GM23338 (cell line): ENCODE measurements at regions not wholly inside any gene's neighbourhood (a gene's known extent, or its start where the extent isn't known, plus 50 kb on each side); places are given as distances from the start of the nearest gene placed in this dataset.

Source experiments
- ATAC-seq: fragments of 200-7000 bp; cut with Tn5 transposase; 3 replicates; pipeline ENCODE4 v1.9.1; 2020
- DNase-seq: peaks from one replicate; pipeline ENCODE4 v3.0.0-alpha.2; 2015; ENCODE audit warnings: low spot score
- H2AFZ ChIP-seq: fragments of 200-600 bp; sonication (generic); 2 replicates; pipeline ENCODE4 v1.8.0; 2016; ENCODE audit warnings: antibody characterized with exemption, mild to moderate bottlenecking, moderate library complexity
- H3F3A ChIP-seq: fragments of 200-600 bp; sonication (generic); replicated peaks from 2 replicates; pipeline ENCODE4 v1.8.0; 2017; ENCODE audit warnings: antibody characterized with exemption, mixed run types, low read depth
- H3K27ac ChIP-seq: fragments of 200-600 bp; sonication (generic); 2 replicates; pipeline ENCODE4 v1.6.1; 2016; ENCODE audit warnings: low read depth
- H3K27me3 ChIP-seq: fragments of 200-600 bp; sonication (generic); 2 replicates; pipeline ENCODE4 v1.8.0; 2016; ENCODE audit warnings: mild to moderate bottlenecking, mixed run types, moderate library complexity; ENCODE audit not compliant: insufficient read depth
- H3K36me3 ChIP-seq: fragments of 200-600 bp; sonication (generic); 2 replicates; pipeline ENCODE4 v1.8.0; 2016; ENCODE audit warnings: mild to moderate bottlenecking; ENCODE audit not compliant: insufficient read depth
- H3K4me1 ChIP-seq: fragments of 200-600 bp; sonication (generic); 2 replicates; pipeline ENCODE4 v1.8.0; 2016; ENCODE audit warnings: mild to moderate bottlenecking, moderate library complexity; ENCODE audit not compliant: insufficient read depth
- H3K4me2 ChIP-seq: fragments of 200-600 bp; sonication (generic); 2 replicates; pipeline ENCODE4 v1.7.1; 2017; ENCODE audit warnings: mixed run types
- H3K4me3 ChIP-seq: fragments of 200-600 bp; sonication (generic); 2 replicates; pipeline ENCODE4 v1.6.1; 2016; ENCODE audit warnings: mixed run types
- H3K79me2 ChIP-seq: fragments of 200-600 bp; sonication (generic); replicated peaks from 2 replicates; pipeline ENCODE4 v1.8.0; 2017; ENCODE audit warnings: mild to moderate bottlenecking; ENCODE audit not compliant: insufficient read depth
- H3K9me2 ChIP-seq: fragments of 200-600 bp; sonication (generic); 2 replicates; pipeline ENCODE4 v1.8.0; 2017; ENCODE audit not compliant: insufficient read depth
- H4K20me1 ChIP-seq: fragments of 200-600 bp; sonication (generic); replicated peaks from 2 replicates; pipeline ENCODE4 v1.8.0; 2017; ENCODE audit warnings: mild to moderate bottlenecking; ENCODE audit not compliant: insufficient read depth
- H3K27ac Mint-ChIP-seq: 2 replicates; pipeline ENCODE4 v1.8.0; 2020; ENCODE audit warnings: inconsistent platforms, mild to moderate bottlenecking, moderate library complexity, mixed read lengths
- H3K27me3 Mint-ChIP-seq: 3 replicates; pipeline ENCODE4 v1.8.0; 2022; ENCODE audit warnings: low read depth, mild to moderate bottlenecking, moderate library complexity, mixed read lengths, inconsistent platforms; ENCODE audit not compliant: insufficient read depth, poor library complexity
- H3K36me3 Mint-ChIP-seq: 3 replicates; pipeline ENCODE4 v1.8.0; 2021; ENCODE audit warnings: low read depth, mild to moderate bottlenecking, inconsistent platforms, moderate library complexity, mixed read lengths
- H3K4me1 Mint-ChIP-seq: 3 replicates; pipeline ENCODE4 v1.8.0; 2020; ENCODE audit warnings: mild to moderate bottlenecking, inconsistent platforms, mixed read lengths
- H3K4me3 Mint-ChIP-seq: 3 replicates; pipeline ENCODE4 v1.8.0; 2021; ENCODE audit warnings: moderate library complexity, mild to moderate bottlenecking, inconsistent platforms, mixed read lengths
- H3K9me3 Mint-ChIP-seq: 3 replicates; pipeline ENCODE4 v1.8.0; 2020; ENCODE audit warnings: moderate library complexity, mild to moderate bottlenecking, inconsistent platforms, mixed read lengths
- JUNB ChIP-seq: IDR thresholded peaks from one replicate; pipeline ENCODE4 v1.6.1; 2016; ENCODE audit warnings: antibody characterized with exemption; ENCODE audit not compliant: unreplicated experiment
- NANOG ChIP-seq: IDR thresholded peaks from 2 replicates; pipeline ENCODE4 v1.6.1; 2016; ENCODE audit warnings: antibody characterized with exemption, borderline replicate concordance
- STAT1 ChIP-seq: IDR thresholded peaks from one replicate; pipeline ENCODE4 v1.6.1; 2016; ENCODE audit warnings: antibody characterized with exemption; ENCODE audit not compliant: unreplicated experiment
- ZNF114 ChIP-seq: fragments of 250-450 bp; sonication (Bioruptor Pico); IDR thresholded peaks from 2 replicates; pipeline ENCODE4 v1.5.0; 2020; ENCODE audit warnings: mild to moderate bottlenecking, moderate library complexity
- ZNF331 ChIP-seq: fragments of 250-450 bp; sonication (Bioruptor Pico); IDR thresholded peaks from 2 replicates; pipeline ENCODE4 v1.5.0; 2020; ENCODE audit warnings: low read depth, mild to moderate bottlenecking, moderate library complexity
- TF ChIP-seq, protein P1 (sequence below): fragments of 250-450 bp; sonication (Bioruptor Pico); IDR thresholded peaks from 2 replicates; pipeline ENCODE4 v1.5.0; 2020; ENCODE audit warnings: mild to moderate bottlenecking, moderate library complexity
- TF ChIP-seq, protein P2 (sequence below): IDR thresholded peaks from one replicate; pipeline ENCODE4 v1.6.1; 2018; ENCODE audit warnings: antibody characterized with exemption; ENCODE audit not compliant: unreplicated experiment
- TF ChIP-seq, protein P3 (sequence below): IDR thresholded peaks from 2 replicates; pipeline ENCODE4 v1.6.1; 2016; ENCODE audit warnings: antibody characterized with exemption

DNA sequence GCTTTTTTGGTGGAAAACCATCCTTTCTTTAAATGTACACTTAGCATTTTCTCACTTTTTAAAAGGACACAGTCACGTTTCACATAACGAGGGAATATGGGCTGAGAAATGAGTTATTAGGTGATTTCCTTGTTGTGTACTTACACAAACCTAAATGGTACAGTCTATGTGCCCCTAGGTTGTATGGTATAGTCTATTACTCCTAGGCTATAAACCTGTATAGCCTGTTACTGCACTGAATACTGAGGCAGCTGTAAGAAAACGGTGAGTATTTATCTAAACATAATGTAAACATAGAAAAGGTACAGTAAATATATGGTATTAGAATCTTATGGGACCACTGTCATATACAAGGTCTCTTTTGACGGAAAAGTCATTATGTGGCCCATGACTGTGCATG lies 913.5 kb upstream of the GHITM start:
- no peak for ATAC-seq
- peaks cover 3% of the 10 kb centered on the region; the same call in 1 of the 2 replicates for H3K4me1 ChIP-seq
- H3K9me2 ChIP-seq = no peaks in the 10 kb centered on the region
- no peaks in the 10 kb centered on the region for H4K20me1 ChIP-seq
- H3K79me2 ChIP-seq = no peaks in the 10 kb centered on the region
- Mint-ChIP-seq H3K36me3 (no peaks in the 10 kb centered on the region), H3K9me3 (no peaks in the 10 kb centered on the region; the same call in 1 of the 3 replicates), H3K4me3 (no peak overlapping the region), H3K4me1 (peaks cover 15% of the 10 kb centered on the region), H3K27me3 (no peaks in the 10 kb centered on the region), H3K27ac (no peak overlapping the region)
- no peaks in the 10 kb centered on the region for H3K36me3 ChIP-seq
- H2AFZ ChIP-seq = no peak overlapping the region
- no peak overlapping the region for H3K4me2 ChIP-seq
- H3K27me3 ChIP-seq = no peaks in the 10 kb centered on the region
- no peaks in the 10 kb centered on the region for H3F3A ChIP-seq
- H3K27ac ChIP-seq = no peak overlapping the region
- TF ChIP-seq ZNF331 (no peak), JUNB (no peak), ZNF114 (CRISPR knock-in tag) (no peak), NANOG (no peak)
- H3K4me3 ChIP-seq = no peak overlapping the region
- no peak for DNase-seq

DNA sequence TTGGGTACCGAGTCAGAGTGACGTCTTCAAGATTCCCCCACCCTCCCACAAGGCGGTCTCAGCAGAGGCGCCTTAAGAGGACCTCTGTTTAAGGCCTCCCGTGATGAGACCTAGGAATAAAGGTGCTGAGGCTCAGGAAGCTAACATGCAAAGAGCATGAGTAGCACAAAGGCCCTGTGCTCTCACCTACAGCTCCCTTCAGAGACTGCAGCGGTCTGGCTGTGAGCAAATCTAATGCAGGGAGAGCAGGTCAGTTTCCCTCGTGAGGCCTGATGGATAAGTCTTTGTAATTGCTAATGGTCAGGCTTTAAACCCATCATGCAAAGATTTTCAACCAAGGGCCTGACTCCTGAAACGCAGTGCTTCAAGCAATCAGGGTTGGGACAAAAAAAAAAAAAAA lies 909.3 kb upstream of the GHITM start:
- peak overlapping the region; percentile 91; the same call in 1 of the 2 replicates for H2AFZ ChIP-seq
- peak; percentile 87 for ATAC-seq

More for the DNA sequence above, 909.3 kb upstream of the GHITM start:
- Histone ChIP-seq H3K27me3 (no peaks in the 10 kb centered on the region), H4K20me1 (no peaks in the 10 kb centered on the region), H3K27ac (no peak overlapping the region), H3K9me2 (no peaks in the 10 kb centered on the region), H3K4me2 (no peak overlapping the region), H3K4me1 (no peaks in the 10 kb centered on the region), H3F3A (no peaks in the 10 kb centered on the region), H3K79me2 (no peaks in the 10 kb centered on the region), H3K36me3 (no peaks in the 10 kb centered on the region), H3K4me3 (no peak overlapping the region)
- peak; percentile 11 for DNase-seq
- Mint-ChIP-seq H3K4me1 (0 out of 3 replicates have a peak, but pooled peaks cover 4% of the 10 kb centered on the region), H3K36me3 (no peaks in the 10 kb centered on the region), H3K27ac (no peak overlapping the region), H3K27me3 (no peaks in the 10 kb centered on the region), H3K9me3 (no peaks in the 10 kb centered on the region), H3K4me3 (no peak overlapping the region)
- TF ChIP-seq JUNB (no peak), STAT1 (no peak)
- TF ChIP-seq, protein P1, sequence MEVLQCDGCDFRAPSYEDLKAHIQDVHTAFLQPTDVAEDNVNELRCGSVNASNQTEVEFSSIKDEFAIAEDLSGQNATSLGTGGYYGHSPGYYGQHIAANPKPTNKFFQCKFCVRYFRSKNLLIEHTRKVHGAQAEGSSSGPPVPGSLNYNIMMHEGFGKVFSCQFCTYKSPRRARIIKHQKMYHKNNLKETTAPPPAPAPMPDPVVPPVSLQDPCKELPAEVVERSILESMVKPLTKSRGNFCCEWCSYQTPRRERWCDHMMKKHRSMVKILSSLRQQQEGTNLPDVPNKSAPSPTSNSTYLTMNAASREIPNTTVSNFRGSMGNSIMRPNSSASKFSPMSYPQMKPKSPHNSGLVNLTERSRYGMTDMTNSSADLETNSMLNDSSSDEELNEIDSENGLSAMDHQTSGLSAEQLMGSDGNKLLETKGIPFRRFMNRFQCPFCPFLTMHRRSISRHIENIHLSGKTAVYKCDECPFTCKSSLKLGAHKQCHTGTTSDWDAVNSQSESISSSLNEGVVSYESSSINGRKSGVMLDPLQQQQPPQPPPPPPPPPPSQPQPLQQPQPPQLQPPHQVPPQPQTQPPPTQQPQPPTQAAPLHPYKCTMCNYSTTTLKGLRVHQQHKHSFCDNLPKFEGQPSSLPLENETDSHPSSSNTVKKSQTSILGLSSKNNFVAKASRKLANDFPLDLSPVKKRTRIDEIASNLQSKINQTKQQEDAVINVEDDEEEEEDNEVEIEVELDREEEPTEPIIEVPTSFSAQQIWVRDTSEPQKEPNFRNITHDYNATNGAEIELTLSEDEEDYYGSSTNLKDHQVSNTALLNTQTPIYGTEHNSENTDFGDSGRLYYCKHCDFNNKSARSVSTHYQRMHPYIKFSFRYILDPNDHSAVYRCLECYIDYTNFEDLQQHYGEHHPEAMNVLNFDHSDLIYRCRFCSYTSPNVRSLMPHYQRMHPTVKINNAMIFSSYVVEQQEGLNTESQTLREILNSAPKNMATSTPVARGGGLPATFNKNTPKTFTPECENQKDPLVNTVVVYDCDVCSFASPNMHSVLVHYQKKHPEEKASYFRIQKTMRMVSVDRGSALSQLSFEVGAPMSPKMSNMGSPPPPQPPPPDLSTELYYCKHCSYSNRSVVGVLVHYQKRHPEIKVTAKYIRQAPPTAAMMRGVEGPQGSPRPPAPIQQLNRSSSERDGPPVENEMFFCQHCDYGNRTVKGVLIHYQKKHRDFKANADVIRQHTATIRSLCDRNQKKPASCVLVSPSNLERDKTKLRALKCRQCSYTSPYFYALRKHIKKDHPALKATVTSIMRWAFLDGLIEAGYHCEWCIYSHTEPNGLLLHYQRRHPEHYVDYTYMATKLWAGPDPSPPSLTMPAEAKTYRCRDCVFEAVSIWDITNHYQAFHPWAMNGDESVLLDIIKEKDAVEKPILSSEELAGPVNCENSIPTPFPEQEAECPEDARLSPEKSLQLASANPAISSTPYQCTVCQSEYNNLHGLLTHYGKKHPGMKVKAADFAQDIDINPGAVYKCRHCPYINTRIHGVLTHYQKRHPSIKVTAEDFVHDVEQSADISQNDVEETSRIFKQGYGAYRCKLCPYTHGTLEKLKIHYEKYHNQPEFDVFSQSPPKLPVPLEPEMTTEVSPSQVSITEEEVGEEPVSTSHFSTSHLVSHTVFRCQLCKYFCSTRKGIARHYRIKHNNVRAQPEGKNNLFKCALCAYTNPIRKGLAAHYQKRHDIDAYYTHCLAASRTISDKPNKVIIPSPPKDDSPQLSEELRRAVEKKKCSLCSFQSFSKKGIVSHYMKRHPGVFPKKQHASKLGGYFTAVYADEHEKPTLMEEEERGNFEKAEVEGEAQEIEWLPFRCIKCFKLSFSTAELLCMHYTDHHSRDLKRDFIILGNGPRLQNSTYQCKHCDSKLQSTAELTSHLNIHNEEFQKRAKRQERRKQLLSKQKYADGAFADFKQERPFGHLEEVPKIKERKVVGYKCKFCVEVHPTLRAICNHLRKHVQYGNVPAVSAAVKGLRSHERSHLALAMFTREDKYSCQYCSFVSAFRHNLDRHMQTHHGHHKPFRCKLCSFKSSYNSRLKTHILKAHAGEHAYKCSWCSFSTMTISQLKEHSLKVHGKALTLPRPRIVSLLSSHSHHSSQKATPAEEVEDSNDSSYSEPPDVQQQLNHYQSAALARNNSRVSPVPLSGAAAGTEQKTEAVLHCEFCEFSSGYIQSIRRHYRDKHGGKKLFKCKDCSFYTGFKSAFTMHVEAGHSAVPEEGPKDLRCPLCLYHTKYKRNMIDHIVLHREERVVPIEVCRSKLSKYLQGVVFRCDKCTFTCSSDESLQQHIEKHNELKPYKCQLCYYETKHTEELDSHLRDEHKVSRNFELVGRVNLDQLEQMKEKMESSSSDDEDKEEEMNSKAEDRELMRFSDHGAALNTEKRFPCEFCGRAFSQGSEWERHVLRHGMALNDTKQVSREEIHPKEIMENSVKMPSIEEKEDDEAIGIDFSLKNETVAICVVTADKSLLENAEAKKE (CRISPR knock-in tag) = no peak
- TF ChIP-seq, protein P2, sequence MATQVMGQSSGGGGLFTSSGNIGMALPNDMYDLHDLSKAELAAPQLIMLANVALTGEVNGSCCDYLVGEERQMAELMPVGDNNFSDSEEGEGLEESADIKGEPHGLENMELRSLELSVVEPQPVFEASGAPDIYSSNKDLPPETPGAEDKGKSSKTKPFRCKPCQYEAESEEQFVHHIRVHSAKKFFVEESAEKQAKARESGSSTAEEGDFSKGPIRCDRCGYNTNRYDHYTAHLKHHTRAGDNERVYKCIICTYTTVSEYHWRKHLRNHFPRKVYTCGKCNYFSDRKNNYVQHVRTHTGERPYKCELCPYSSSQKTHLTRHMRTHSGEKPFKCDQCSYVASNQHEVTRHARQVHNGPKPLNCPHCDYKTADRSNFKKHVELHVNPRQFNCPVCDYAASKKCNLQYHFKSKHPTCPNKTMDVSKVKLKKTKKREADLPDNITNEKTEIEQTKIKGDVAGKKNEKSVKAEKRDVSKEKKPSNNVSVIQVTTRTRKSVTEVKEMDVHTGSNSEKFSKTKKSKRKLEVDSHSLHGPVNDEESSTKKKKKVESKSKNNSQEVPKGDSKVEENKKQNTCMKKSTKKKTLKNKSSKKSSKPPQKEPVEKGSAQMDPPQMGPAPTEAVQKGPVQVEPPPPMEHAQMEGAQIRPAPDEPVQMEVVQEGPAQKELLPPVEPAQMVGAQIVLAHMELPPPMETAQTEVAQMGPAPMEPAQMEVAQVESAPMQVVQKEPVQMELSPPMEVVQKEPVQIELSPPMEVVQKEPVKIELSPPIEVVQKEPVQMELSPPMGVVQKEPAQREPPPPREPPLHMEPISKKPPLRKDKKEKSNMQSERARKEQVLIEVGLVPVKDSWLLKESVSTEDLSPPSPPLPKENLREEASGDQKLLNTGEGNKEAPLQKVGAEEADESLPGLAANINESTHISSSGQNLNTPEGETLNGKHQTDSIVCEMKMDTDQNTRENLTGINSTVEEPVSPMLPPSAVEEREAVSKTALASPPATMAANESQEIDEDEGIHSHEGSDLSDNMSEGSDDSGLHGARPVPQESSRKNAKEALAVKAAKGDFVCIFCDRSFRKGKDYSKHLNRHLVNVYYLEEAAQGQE = no peak
- TF ChIP-seq, protein P3, sequence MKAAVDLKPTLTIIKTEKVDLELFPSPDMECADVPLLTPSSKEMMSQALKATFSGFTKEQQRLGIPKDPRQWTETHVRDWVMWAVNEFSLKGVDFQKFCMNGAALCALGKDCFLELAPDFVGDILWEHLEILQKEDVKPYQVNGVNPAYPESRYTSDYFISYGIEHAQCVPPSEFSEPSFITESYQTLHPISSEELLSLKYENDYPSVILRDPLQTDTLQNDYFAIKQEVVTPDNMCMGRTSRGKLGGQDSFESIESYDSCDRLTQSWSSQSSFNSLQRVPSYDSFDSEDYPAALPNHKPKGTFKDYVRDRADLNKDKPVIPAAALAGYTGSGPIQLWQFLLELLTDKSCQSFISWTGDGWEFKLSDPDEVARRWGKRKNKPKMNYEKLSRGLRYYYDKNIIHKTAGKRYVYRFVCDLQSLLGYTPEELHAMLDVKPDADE = no peak
